OCI-LY1 (cell line): ENCODE measurements at regions not wholly inside any gene's neighbourhood (a gene's known extent, or its start where the extent isn't known, plus 50 kb on each side); places are given as distances from the start of the nearest gene placed in this dataset.

Experiments used
- CTCF ChIP-seq: fragments of 200-600 bp; sonication (generic), shearing (Covaris generic); IDR thresholded peaks from 2 replicates; pipeline ENCODE4 v1.5.1; 2017; ENCODE audit warnings: mild to moderate bottlenecking, antibody characterized with exemption, low read length, moderate library complexity, mixed read lengths
- EZH2 ChIP-seq: fragments of 200-600 bp; sonication (generic), shearing (Covaris generic); IDR thresholded peaks from 2 replicates; pipeline ENCODE4 v1.8.0; 2017; ENCODE audit warnings: borderline replicate concordance, mixed run types, mild to moderate bottlenecking, antibody characterized with exemption, low read length, moderate library complexity, mixed read lengths

GRCh38 chr4:13184199-13184598, 299.9 kb downstream of the RAB28 start:
- TF ChIP-seq CTCF (no peak), EZH2 (no peak)
